ENCODE measurements at regions not wholly inside any gene's neighbourhood (a gene's known extent, or its start where the extent isn't known, plus 50 kb on each side); places are given as distances from the start of the nearest gene placed in this dataset.

GRCh38 chr2:101560780-101561315, 85.9 kb upstream of the RFX8 start:
- H3K36me3 ChIP-seq (ENCODE audit: control insufficient read depth in 1 of 2, insufficient read depth in 2 of 2, low read length in 2 of 2), result no peaks in the 10 kb centered on the region
- H3K9me2 ChIP-seq (ENCODE audit: insufficient read depth), result no peaks in the 10 kb centered on the region
- ATAC-seq (no peak), DNase-seq (ENCODE audit: low read depth, low spot score) (no peak)
- POLR2A ChIA-PET, result no interaction called here
- no peaks in the 10 kb centered on the region for H3K9me3 ChIP-seq (ENCODE audit: control insufficient read depth in 1 of 2, insufficient read depth in 1 of 2, low read depth in 1 of 2, low read length in 2 of 2)
- peaks cover 7% of the 10 kb centered on the region; the same call in 1 of the 2 replicates for H3K27me3 ChIP-seq (ENCODE audit: insufficient read depth, low read length)
- no peak overlapping the region for H3K4me2 ChIP-seq (ENCODE audit: low read length)
- H3K4me3 ChIP-seq (replicated peaks in 1 of 2; ENCODE audit: low read depth in 1 of 2, low read length in 2 of 2), result no peak overlapping the region
- CTCF ChIA-PET, result no interaction called here
- H3K79me2 ChIP-seq (ENCODE audit: insufficient read depth, low read length), result no peaks in the 10 kb centered on the region
- no peak overlapping the region for H3K9ac ChIP-seq (ENCODE audit: low read length)
- H2AFZ ChIP-seq (ENCODE audit: low read depth, low read length, poor library complexity, severe bottlenecking), result no peak overlapping the region
- TF ChIP-seq EGR1 (IDR thresholded peaks at IDR 0.05; ENCODE audit: low read depth) (no peak), RAD21 (IDR thresholded peaks at IDR 0.05; ENCODE audit: low read depth) (no peak), SIN3A (IDR thresholded peaks at IDR 0.05; ENCODE audit: low read depth) (no peak), ZNF274 (IDR thresholded peaks at IDR 0.05; ENCODE audit: low read depth, low read length) (no peak), EZH2 (IDR thresholded peaks at IDR 0.05) (no peak), SP1 (IDR thresholded peaks at IDR 0.05; ENCODE audit: low read depth) (no peak), ZFX (IDR thresholded peaks at IDR 0.05) (no peak), POLR2AphosphoS5 (IDR thresholded peaks at IDR 0.05; ENCODE audit: low read depth, low read length) (no peak), YY1 (IDR thresholded peaks at IDR 0.05; ENCODE audit: extremely low read depth, insufficient replicate concordance, low read depth, low read length) (no peak)
- no peaks in the 10 kb centered on the region for H4K20me1 ChIP-seq (ENCODE audit: insufficient read depth)
- RAD21 ChIA-PET (ENCODE audit: low non-redundant PET in 1 of 2, low total read pairs in 2 of 2, uncharacterized antibody in 2 of 2, unreplicated experiment in 2 of 2), result no interaction called here
- intact Hi-C loops (cut with micrococcal nuclease), result no loop called here
- BruUV-seq (replicated peaks), result no TSS peak
- no peaks in the 10 kb centered on the region for H3K4me1 ChIP-seq (ENCODE audit: control insufficient read depth in 1 of 2, insufficient read depth in 2 of 2, low read length in 2 of 2)
- H3K27ac ChIP-seq (ENCODE audit: low read depth, low read length), result no peak overlapping the region

- Histone ChIP-seq H3K9me2 (ENCODE audit: insufficient read depth) (no peaks in the 10 kb centered on the region), H4K20me1 (ENCODE audit: insufficient read depth) (no peaks in the 10 kb centered on the region), H3K27me3 (ENCODE audit: insufficient read depth, low read length) (0 out of 2 replicates have a peak, but pooled peaks cover 1% of the 10 kb centered on the region), H3K4me2 (ENCODE audit: low read length) (no peak overlapping the region), H3K4me1 (ENCODE audit: control insufficient read depth in 1 of 2, insufficient read depth in 2 of 2, low read length in 2 of 2) (no peaks in the 10 kb centered on the region), H3K9ac (ENCODE audit: low read length) (no peak overlapping the region), H3K36me3 (ENCODE audit: control insufficient read depth in 1 of 2, insufficient read depth in 2 of 2, low read length in 2 of 2) (no peaks in the 10 kb centered on the region), H3K4me3 (replicated peaks in 1 of 2; ENCODE audit: low read depth in 1 of 2, low read length in 2 of 2) (no peak overlapping the region), H3K27ac (ENCODE audit: low read depth, low read length) (no peak overlapping the region), H2AFZ (ENCODE audit: low read depth, low read length, poor library complexity, severe bottlenecking) (no peak overlapping the region), H3K9me3 (ENCODE audit: control insufficient read depth in 1 of 2, insufficient read depth in 1 of 2, low read depth in 1 of 2, low read length in 2 of 2) (no peaks in the 10 kb centered on the region), H3K79me2 (ENCODE audit: insufficient read depth, low read length) (no peaks in the 10 kb centered on the region)
- TF ChIP-seq EGR1 (IDR thresholded peaks at IDR 0.05; ENCODE audit: low read depth) (no peak), SP1 (IDR thresholded peaks at IDR 0.05; ENCODE audit: low read depth) (no peak), REST (IDR thresholded peaks at IDR 0.05; ENCODE audit: low read depth) (no peak), MAX (IDR thresholded peaks at IDR 0.05) (no peak), POLR2A (IDR thresholded peaks at IDR 0.05; ENCODE audit: borderline replicate concordance, extremely low read depth, insufficient read depth, insufficient read length) (no peak)
- TF ChIP-seq, protein P1, sequence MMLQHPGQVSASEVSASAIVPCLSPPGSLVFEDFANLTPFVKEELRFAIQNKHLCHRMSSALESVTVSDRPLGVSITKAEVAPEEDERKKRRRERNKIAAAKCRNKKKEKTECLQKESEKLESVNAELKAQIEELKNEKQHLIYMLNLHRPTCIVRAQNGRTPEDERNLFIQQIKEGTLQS (IDR thresholded peaks at IDR 0.05), result no peak
- ChIA-PET CTCF (no interaction called here), RAD21 (ENCODE audit: low non-redundant PET in 1 of 2, low total read pairs in 2 of 2, uncharacterized antibody in 2 of 2, unreplicated experiment in 2 of 2) (no interaction called here), POLR2A (no interaction called here)
- intact Hi-C loops (cut with micrococcal nuclease), result no loop called here
- ATAC-seq (no peak), DNase-seq (ENCODE audit: low read depth, low spot score) (no peak)
- no TSS peak for BruUV-seq (replicated peaks)
Observed at GRCh38 chr2:101559551-101559950, 84.6 kb upstream of the RFX8 start.

Data from HCT116 (cell line).